ENCODE measurements at regions not wholly inside any gene's neighbourhood (a gene's known extent, or its start where the extent isn't known, plus 50 kb on each side); places are given as distances from the start of the nearest gene placed in this dataset.

DNA sequence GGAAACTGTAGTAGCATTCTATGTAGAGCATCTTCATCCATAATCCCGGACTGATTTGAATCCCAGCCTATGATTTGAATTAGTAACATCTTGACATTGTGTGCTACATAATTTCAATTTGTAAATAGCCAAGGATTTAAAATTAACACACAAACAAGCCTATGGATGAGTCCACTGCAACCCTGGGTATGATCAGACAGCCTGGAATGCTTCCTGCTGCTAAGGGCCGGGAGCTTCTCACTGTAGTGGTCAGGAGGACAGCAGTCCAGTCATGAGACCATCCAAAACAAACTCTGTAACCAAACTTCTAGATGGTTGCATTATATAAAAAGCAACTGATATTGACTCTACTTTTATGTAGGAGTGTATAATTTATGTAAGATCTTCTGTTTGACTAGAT is 539.3 kb downstream of the MTRR start:
- TF ChIP-seq CTCF (IDR thresholded peaks at IDR 0.05; ENCODE audit: poor library complexity, severe bottlenecking), result no peak
- TF ChIP-seq RAD21 (conservative IDR thresholded peaks at IDR 0.05), result no peak
- no peak for TF ChIP-seq EP300 (conservative IDR thresholded peaks at IDR 0.05; ENCODE audit: poor library complexity, severe bottlenecking)
- TF ChIP-seq EZH2 (IDR thresholded peaks at IDR 0.05; ENCODE audit: borderline replicate concordance, insufficient read depth, low read length, poor library complexity, severe bottlenecking), result no peak

Measured in neural cell (in vitro differentiated cells).